ENCODE measurements at regions not wholly inside any gene's neighbourhood (a gene's known extent, or its start where the extent isn't known, plus 50 kb on each side); places are given as distances from the start of the nearest gene placed in this dataset.
A peak's percentile ranks its signal among the peaks of the same experiment; 100 is the strongest.
"Not testable (repeated sequence)": the region's sequence is repeated elsewhere in the genome, so short reads cannot be mapped to it uniquely, and the experiment has no call there.

DNA sequence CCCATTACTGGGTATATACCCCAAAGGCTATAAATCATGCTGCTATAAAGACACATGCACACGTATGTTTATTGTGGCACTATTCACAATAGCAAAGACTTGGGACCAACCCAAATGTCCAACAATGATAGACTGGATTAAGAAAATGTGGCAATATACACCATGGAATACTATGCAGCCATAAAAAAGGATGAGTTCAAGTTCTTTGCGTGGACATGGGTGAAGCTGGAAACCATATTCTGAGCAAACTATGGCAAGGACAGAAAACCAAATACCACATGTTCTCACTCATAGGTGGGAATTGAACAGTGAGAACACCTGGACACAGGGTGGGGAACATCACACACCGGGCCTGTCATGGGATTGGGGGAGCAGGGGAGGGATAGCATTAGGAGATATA lies 54.4 kb upstream of the MUCL1 start:
- not testable (repeated sequence) for DNase-seq

DNA sequence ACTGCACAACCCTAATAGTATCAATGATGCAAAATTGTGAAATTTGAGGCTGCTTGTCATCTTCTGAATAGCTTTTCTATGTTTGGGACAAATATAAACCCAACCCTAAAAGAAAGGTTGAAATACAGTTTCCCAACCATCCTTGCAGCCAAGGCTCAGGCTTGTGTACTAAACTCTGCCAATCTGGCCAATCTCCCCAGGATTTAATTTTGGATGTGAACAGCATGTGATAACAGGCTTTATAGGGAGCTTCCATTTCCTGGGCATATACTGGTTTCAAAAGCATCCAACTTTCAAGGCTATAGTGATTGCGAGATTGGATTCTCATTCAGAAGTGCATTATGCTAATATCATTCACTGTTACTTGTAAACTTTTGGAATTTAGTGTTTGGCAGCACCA lies 55.7 kb upstream of the MUCL1 start:
- DNase-seq, result no peak

DNA sequence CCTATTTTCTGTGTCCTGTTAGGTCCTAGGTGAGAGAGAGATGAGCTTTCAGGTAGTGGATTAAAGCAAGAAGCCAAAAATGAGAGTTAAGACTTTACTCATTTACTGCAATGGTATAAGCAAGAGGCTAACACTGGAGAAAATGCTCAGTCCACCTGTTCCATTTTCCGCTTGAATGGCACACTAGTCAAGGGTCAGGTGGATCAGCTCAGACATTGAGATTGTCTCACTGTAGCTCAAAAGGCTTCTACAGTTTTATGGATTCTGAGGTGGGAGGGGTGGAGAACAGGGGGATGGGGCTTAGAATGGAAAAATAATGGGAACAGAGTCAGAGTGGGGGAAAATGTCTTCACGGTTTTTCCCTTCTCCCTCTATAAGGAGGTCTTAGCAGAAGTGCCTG lies 57.3 kb upstream of the MUCL1 start:
- DNase-seq, result no peak

DNA sequence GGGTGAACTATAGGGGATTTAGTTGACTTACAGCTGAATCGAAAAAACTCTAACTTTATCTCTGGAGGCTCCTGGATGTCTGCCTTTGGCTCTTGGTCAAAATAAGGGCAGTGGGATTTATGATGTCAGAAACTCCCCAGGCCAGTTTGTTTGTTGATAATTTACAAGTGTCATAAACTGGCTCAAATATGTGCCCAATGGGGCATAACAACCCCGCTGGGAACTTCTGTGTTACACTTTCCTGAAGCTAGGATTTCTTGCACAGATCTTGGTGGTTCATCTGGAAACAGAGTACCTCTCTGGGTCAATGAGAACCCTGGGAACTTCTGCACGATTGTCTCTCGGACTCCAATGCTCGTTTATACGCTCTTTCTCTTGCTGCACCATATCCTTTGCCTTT lies 58.7 kb upstream of the MUCL1 start:
- no peak for DNase-seq

DNA sequence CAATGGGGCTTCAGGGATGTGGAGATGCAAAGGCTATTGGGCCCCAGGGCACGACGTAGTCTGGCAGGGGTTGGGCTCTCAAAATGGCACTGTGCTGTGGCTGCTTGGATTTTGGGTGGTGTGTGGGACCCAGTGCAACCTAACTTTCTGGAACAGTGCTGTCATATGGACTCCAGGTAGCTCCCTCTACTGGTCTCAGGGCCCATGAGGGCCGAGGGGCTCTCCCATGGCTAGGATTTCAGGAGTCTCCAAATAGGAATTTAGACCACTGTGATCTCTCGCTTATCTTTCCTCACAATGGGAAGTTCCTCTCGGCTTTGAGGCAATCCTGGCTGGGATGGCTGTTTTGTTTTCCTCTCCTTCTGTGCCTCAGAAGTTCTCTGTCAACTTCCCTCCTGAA lies 68.2 kb upstream of the MUCL1 start:
- DNase-seq, result no peak

DNA sequence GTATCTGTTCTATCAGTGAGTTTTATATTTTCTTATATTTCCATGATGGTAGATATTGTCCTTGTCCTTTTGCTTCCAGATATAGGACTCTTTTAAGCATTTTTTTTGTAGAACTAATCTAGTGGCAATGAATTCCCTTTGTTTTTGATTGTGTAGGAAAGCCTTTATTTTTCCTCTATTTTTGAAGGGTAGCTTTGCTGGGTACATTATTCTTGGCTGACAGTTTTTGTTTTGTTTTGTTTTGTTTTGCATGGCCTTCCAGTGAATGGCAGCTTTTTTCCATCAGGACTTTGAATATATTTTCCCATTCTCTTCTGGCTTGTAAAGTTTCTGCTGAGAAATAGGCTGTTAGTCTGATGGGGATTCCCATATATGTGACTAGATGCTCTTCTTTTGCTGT lies 70.2 kb upstream of the MUCL1 start:
- no peak for DNase-seq

DNA sequence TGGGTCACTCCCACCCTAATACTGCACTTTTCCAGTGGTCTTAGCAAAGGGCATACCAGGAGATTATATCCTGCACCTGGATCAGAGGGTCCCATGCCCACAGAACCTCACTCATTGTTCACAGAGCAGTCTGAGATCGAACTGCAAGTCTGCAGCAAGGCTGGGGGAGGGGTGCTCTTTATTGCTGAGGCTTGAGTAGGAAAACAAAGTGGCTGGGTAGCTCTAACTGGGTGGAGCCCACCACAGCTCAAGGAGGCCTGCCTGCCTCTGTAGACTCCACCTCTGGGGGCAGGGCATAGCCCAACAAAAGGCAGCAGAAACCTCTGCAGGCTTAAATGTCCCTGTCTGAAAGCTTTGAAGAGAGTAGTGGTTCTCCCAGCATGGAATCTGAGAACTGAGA lies 77.3 kb upstream of the MUCL1 start:
- not testable (repeated sequence) for DNase-seq

DNA sequence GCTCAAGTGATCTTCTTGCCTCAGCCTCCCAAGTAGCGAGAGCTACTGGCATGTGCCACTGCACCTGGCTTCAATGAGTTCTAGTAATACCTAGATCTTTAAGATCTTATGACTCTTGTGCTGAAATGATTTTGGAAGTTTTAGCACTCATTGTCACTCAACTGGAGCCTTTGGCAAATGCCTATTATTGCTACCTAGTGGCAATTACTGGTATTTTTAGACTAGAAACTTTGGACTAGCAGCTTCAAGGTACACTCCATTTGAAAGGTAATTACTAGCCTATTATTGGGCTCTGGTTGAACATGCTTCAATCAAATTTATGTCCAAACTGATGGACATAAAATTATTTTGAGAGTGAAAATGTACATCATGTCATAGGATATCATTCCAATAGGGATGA lies 80.7 kb upstream of the MUCL1 start:
- no peak for DNase-seq

DNA sequence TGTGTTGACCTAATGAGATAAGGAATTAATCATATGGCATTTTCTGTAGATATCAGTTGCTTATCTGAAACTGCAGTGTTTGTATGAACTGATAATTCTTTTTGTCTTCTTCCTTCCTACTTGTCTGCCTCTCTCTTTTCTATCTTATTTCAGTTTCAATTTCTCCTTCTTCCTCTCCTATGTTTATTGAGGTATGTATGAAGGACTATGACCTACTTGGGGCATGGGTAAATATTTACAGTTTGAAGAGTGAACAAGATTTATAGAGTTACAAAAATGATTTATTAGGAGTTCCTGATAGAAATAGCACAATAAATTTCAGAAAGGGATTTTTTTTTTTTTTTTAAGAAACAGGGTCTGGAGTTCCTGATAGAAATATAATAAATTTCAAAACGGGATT lies 88.7 kb upstream of the MUCL1 start:
- DNase-seq, result no peak

DNA sequence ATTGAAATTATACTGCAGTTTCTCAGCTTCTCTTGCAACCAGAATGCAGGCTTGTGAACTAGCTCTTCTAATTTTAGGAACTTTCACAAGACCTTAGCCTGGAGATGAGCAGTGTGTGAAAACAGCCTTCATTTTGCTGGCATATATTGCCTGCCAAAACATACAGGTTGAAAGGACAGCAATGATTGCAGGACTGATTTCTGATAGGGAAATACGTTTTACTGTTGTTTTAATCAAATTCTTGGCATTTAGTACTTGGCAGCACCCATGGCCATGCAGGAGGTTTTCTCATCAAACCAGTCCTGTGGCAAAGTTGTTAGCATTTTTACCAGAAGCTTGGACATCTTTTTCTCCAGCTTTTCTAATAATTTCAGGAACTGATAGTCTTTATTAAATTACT lies 91.9 kb upstream of the MUCL1 start:
- no peak for DNase-seq

DNA sequence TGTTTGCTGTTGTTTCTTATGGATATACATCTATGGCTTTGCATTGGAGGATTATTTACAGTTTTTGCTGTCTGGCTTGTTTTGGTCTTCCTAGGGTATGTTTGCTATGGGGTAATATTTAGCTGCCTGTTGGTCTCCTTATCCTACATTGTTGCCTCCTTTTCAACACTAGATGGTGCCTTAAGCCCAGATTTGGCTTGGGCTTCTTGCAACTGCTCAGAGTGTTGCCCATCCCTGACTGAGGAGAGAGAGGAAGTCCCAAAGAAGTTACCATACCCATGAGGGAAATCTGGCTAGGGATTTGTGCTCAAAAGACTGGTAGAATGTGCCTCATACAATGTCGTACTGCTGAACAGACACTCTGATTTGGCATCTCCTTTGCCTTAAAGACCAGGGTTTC lies 94.6 kb upstream of the MUCL1 start:
- no peak for DNase-seq

DNA sequence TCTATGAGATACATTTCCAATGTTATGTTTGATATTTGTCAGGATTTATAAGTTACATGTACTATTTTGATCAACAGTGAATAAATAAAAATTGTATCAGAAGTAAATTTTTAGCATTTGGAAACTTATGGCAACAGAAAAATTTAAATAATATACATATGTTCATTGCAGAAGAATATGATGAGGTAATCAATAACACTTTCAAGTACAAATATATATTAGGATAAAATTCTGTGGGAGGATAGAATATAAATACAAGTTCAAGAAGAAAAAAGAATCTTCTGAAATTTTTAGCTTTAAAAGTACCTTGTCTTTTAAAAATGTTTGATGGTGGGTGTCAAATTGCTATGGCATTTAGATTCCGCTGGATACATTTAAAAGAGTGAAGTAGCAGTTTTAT lies 102.8 kb upstream of the MUCL1 start:
- DNase-seq, result no peak

DNA sequence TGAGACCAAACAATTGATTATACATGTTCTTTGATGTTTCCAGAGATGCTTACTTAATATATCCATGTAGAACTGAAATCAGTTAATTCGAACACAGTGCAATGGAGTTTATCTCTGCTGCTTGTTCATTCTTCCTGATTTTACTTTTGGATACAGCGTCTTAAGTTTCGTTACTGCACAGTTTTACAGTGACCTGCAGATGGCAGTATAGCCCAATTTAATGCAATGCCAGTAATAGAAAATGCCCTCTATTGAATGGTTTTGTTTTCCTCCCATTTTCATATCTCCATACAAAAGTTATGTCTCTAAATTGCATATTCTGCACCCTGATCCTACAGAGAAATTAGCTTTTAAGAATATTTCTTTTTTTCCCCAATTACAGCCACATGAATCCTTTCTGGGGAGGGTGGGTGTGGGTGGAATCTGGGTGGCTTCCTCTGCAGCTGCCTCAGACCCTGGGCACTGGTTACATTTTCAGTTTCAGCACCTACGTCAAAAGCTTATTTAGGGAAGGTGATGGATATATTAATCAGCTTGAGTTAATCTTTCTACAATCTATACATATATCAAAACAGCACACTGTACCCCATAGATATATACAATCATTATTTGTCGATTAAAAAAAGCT lies 101.1 kb upstream of the DCD start:
- peak; percentile 57 for DNase-seq

DNA sequence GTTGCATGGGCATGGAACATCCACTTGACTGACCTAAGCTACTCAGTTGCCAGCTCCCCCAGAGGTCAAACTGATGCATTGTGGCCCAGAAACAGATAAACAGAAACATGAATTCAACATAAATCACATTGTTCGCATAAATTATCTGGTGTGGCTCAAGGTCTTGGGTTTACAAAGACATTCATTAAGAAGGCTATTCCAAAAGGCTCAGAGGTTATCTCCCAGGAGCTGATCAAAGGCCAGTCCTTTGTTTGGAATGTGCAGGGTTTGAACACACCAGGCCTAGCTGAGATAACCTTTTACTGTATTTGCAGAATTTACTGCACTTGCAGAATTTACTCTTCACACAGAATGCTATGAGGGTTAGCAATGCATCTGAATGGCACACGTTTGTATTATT lies 96.4 kb upstream of the DCD start:
- DNase-seq, result no peak

DNA sequence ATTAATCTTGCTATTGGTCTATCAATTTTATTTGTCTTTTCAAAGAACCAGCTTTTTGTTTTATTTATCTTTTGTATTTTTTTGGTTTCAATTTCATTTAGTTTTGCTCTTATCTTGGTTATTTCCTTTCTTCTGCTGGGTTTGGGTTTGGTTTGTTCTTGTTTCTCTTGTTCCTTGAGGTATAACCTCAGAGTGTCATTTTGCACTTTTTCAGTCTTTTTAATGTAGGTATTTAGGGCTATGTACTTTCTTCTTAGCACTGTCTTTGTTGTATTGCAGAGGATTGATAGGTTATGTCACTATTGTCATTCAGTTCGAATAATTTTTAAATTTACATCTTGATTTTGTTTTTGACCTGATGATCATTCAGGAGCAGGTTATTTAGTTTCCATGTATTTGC lies 92.7 kb upstream of the DCD start:
- DNase-seq, result no peak

DNA sequence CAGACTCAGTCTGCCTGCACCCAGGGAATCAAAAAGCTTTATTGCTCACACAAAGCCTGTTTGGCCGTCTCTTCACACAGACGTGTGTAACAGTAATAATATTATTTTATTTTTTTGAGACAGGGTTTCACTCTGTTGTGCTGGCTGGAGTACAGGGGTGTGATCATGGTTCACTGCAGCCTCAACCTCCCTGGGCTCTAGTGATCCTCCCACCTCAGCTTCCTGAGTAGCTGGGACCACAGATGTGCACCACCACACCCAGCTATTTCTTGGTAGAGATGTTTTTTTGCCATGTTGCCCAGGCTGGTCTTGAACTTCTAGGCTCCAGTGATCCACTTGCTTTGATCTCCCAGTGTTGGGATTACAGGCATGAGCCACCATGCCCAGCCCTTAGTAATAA lies 88.4 kb upstream of the DCD start:
- no peak for DNase-seq

DNA sequence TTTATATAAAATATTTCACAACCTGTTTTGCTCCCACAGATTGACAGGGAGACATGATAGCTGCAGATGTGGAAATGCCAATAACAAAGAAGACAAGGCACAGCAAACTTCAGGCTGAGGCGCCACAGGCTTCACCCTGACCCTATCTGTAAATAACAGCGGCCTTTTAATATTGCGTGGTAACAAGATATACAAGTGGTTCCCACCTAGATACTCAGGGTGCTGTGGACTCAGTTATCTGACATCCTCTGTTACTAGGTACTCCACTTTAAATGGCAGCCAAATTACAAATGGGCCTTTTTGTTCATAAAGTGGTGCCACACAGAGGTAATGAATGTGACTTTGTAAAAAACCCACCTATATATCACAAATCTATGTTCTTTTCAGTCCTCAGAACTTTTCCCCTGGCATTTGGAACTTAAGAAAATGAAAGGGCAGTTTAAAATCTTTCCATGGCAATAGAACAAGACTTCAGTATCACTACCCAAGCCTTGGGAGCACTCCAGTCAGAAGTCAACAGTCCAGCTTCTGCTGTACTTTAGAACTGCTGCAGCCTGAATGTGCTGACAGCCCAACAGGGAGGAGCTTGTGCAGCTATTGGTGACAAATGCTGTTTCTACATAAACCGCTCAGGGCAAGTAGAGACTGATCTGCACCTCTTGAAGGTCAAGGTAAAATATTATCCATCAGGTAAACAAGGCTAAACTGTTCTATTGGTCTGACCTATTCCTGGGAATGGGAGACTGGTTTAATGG lies 86.2 kb upstream of the DCD start:
- DNase-seq, result no peak

DNA sequence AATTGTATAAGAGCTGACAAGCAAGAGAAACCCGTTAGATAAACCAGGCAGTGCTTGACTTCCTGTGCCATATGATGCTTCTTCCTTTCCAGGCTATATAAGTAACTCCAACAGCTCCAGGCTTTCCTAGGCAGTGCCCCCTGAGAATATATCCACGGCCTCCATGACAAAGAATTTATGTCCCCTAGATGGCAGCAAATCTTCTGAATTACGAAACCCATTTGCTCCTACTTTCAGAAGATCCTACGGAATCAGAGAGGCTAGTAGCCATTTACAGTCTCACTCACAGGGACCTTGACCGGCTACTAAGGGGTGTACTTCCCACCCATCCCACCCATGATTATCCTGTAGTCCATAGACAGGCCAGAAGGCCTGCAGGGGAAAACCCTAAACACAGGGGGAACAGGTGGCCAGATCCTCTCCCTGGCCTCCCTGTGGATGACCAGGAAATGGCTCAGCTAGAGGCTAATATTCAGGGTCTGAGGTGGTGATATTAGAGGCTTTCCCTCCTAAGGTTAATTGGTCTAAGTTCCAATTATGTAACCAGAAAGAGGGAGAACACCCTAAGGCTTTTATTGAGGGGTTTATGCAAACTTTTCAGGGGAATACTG lies 77.2 kb upstream of the DCD start:
- no peak for DNase-seq

DNA sequence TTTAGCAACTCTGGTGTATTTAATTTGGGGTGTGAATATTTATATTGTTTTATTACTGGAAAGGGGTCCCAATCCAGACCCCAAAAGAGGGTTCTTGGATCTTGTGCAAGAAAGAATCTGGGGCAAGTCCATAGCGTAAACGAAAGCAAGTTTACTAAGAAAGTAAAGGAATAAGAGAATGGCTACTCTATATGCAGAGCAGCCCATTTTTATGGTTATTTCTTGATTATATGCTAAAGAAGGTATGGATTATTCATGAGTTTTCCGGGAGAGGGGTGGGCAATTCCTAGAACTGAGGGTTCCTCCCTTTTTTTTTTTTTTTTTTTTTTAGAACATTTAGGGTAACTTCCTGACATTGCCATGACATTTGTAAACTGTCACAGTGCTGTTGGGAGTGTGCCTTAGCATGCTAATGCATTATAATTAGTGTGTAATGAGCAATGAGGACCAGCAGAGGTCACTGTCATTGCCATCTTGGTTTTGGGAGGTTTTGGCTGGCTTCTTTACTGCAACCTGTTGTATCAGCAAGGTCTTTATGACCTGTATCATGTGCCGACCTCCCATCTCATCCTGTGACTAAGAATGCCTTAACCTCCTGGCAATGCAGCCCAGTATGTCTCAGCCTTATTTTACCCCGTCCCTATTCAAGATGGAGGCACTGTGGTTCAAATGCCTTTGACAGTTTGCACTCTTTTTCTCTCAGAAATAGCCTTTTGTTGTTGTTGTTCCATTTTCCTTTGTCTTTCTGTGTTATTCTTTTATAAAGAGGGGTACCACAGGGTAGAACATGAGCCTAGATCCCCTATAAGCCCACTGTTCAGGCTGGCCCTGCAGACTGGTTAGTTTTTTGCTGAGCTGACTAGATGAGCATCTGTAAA lies 75.5 kb upstream of the DCD start:
- no peak for DNase-seq

DNA sequence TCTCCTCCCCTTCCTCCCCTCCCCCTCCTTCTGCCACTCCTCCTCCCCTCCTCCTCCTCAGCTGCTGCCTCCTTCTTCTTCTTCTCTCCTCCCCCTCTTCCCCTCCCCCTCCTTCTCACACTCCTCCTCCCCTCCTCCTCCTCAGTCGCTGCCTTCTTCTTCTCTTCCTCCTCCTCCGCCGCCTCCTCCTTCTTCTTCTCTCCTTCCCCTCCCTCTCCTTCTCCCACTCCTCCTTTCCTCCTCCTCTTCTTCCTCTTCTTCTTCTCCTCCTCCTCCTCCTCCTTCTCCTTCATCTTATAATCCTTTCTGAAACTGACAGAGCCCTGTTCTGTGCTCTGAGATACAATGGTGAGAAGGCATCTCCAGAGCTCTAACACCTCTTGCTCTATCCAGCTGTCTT lies 73.1 kb upstream of the DCD start:
- no peak for DNase-seq

DNA sequence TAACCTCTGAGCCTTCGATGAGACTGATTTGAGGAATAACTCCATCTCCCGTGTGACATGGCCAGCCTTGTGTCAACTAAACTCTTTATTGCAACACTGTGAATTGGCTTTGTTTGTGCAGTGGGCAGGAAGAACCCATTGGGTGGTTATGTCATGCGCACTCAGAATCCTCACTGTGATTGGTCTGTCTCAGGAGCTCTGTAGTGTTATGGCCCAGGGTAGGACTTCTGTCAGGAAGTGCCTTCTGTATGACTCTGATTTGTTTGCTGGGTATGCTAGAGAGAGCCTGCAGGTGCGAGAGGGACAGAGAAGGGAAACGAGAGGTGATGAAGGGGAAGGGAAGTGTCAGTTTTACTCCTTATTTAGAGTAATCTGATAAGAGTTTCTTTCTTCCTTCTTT lies 71.5 kb upstream of the DCD start:
- no peak for DNase-seq

DNA sequence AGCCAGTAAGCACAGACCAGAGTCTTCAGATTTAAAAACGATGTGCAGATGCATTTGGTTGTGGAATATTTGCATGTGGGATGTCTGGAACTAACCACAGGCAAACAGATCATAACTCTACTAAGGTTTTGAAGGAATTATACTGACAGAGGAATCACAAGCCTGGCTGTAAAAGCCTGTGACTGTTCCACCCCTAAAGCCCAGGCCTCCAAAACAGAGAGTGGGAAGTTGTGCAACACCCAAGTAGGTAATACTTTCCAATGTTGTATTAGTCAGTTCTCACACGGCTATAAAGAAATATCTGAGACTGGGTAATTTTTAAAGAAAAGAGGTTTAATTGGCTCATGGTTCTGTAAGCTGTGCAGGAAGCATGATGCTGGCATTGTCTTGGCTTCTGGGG lies 68.1 kb upstream of the DCD start:
- DNase-seq, result no peak

DNA sequence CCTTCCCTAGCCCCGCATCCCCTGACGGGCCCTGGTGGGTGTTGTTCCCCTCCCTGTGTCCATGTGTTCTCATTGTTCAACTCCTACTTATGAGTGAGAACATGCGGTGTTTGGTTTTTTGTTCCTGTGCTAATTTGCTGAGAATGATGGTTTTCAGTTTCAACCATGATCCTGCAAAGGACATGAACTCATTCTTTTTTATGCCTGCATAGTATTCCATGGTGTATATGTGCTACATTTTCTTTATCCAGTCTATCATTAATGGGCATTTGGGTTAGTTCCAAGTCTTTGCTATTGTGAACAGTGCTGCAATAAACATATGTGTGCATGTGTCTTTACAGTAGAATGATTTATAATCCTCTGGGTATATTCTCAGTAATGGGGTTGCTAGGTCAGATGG lies 65.7 kb upstream of the DCD start:
- not testable (repeated sequence) for DNase-seq
